Neural progenitor cell (in vitro differentiated cells): ENCODE measurements at regions not wholly inside any gene's neighbourhood (a gene's known extent, or its start where the extent isn't known, plus 50 kb on each side); places are given as distances from the start of the nearest gene placed in this dataset.

ENCODE experiments used
- EZH2 ChIP-seq: fragments of 200-600 bp; sonication (generic); IDR thresholded peaks from 2 replicates; pipeline ENCODE4 v1.6.1; 2017; ENCODE audit warnings: antibody characterized with exemption, mild to moderate bottlenecking, moderate library complexity
- TF ChIP-seq, protein P1 (sequence below): fragments of 200-600 bp; sonication (generic); IDR thresholded peaks from 2 replicates; pipeline ENCODE4 v1.5.1; 2017; ENCODE audit warnings: antibody characterized with exemption, mild to moderate bottlenecking

DNA sequence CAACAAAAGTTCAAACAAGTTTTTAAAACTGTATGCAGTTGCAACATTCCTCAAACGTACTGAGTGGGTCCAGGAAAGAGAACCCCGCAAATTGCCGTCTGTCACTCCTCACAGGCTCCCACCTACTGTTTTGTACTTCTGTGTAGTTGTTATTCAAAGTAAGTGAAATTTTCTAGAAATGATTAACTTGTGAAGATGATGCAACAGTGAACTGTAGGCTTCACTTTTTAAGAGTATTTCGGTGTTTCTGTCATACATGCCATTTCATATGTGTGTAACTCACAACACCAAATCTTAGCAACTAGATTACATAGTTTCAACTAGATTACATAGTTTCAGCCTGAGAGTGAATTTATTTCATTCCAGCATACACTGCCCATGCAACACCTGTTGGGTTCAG is 226.0 kb upstream of the TANK start:
- TF ChIP-seq, protein P1, sequence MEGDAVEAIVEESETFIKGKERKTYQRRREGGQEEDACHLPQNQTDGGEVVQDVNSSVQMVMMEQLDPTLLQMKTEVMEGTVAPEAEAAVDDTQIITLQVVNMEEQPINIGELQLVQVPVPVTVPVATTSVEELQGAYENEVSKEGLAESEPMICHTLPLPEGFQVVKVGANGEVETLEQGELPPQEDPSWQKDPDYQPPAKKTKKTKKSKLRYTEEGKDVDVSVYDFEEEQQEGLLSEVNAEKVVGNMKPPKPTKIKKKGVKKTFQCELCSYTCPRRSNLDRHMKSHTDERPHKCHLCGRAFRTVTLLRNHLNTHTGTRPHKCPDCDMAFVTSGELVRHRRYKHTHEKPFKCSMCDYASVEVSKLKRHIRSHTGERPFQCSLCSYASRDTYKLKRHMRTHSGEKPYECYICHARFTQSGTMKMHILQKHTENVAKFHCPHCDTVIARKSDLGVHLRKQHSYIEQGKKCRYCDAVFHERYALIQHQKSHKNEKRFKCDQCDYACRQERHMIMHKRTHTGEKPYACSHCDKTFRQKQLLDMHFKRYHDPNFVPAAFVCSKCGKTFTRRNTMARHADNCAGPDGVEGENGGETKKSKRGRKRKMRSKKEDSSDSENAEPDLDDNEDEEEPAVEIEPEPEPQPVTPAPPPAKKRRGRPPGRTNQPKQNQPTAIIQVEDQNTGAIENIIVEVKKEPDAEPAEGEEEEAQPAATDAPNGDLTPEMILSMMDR: no peak
- TF ChIP-seq EZH2: no peak
